Peyer's patch (tissue), 4 donors: ENCODE measurements at regions not wholly inside any gene's neighbourhood (a gene's known extent, or its start where the extent isn't known, plus 50 kb on each side); places are given as distances from the start of the nearest gene placed in this dataset.

ENCODE experiments used
- DNase-seq, 3 donors: peaks; one replicate each; pipeline ENCODE4 v3.0.0-alpha.2; 2017 to 2019
- H3K27ac ChIP-seq, 4 donors: fragments of 200-600 bp; sonication (generic); one replicate each; pipeline ENCODE4 v1.5.1; 2016 to 2019
- H3K27me3 ChIP-seq, 2 donors: fragments of 200-600 bp; sonication (generic); one replicate each; pipeline ENCODE4 v1.5.1; 2019
- H3K36me3 ChIP-seq, 3 donors: fragments of 200-600 bp; sonication (generic); one replicate each; pipeline ENCODE4 v1.5.1; 2016 to 2019
- H3K4me1 ChIP-seq, 4 donors: fragments of 200-600 bp; sonication (generic); one replicate each; pipeline ENCODE4 v1.5.1; 2016 to 2019
- H3K4me3 ChIP-seq, 4 donors: fragments of 200-600 bp; sonication (generic); 1 replicate in 3 of 4; 2 replicates in 1 of 4; pipeline ENCODE4 v1.5.1; 2016 to 2019; ENCODE audit warnings: mild to moderate bottlenecking in 1 of 4
- H3K9me3 ChIP-seq, 4 donors: fragments of 200-600 bp; sonication (generic); one replicate each; pipeline ENCODE4 v1.5.1; 2016 to 2019; ENCODE audit warnings: mild to moderate bottlenecking in 1 of 4
- CTCF ChIP-seq, 6 experiments: fragments of 450-650 bp in 4 of 6; fragments of 200-600 bp in 2 of 6; sonication (generic) in 1 of 6; IDR thresholded peaks; one replicate each; pipeline ENCODE4 v1.5.1; 2017 to 2019; ENCODE audit warnings: antibody characterized with exemption in 6 of 6, mild to moderate bottlenecking in 3 of 6, moderate library complexity in 1 of 6
- POLR2A ChIP-seq, 2 donors: fragments of 450-650 bp; IDR thresholded peaks; one replicate each; pipeline ENCODE4 v1.5.1; 2017; ENCODE audit warnings: antibody characterized with exemption in 2 of 2, mild to moderate bottlenecking in 2 of 2, moderate library complexity in 2 of 2

- H3K4me3 ChIP-seq: no peak overlapping the region
- no peak for DNase-seq
- H3K9me3 ChIP-seq: no peaks in the 10 kb centered on the region
- no peak for TF ChIP-seq POLR2A (IDR thresholded peaks at IDR 0.05)
- no peak for TF ChIP-seq CTCF (IDR thresholded peaks at IDR 0.05)
- H3K27ac ChIP-seq: no peak overlapping the region
- no peaks in the 10 kb centered on the region for H3K27me3 ChIP-seq
- H3K36me3 ChIP-seq: no peaks in the 10 kb centered on the region
- no peaks in the 10 kb centered on the region for H3K4me1 ChIP-seq
Measured at GRCh38 chr5:3010953-3011763, 259.7 kb upstream of the IRX2 start.

GRCh38 chr5:3010301-3010952 is 258.9 kb upstream of the IRX2 start:
- no peak for DNase-seq
- no peaks in the 10 kb centered on the region for H3K4me1 ChIP-seq
- no peak for TF ChIP-seq CTCF (IDR thresholded peaks at IDR 0.05)
- no peak for TF ChIP-seq POLR2A (IDR thresholded peaks at IDR 0.05)
- no peak overlapping the region for H3K27ac ChIP-seq
- H3K36me3 ChIP-seq: no peaks in the 10 kb centered on the region
- H3K9me3 ChIP-seq: no peaks in the 10 kb centered on the region
- H3K4me3 ChIP-seq: no peak overlapping the region
- H3K27me3 ChIP-seq: no peaks in the 10 kb centered on the region

- Histone ChIP-seq H3K36me3 (no peaks in the 10 kb centered on the region), H3K4me1 (no peaks in the 10 kb centered on the region), H3K27ac (no peak overlapping the region), H3K27me3 (no peaks in the 10 kb centered on the region), H3K9me3 (no peaks in the 10 kb centered on the region), H3K4me3 (no peak overlapping the region)
- no peak for TF ChIP-seq POLR2A (IDR thresholded peaks at IDR 0.05)
- no peak for TF ChIP-seq CTCF (IDR thresholded peaks at IDR 0.05)
- no peak for DNase-seq
Measured at GRCh38 chr5:3009605-3010004, 258.1 kb upstream of the IRX2 start.

- no peak overlapping the region for H3K27ac ChIP-seq
- H3K9me3 ChIP-seq: no peaks in the 10 kb centered on the region
- no peak overlapping the region for H3K4me3 ChIP-seq
- TF ChIP-seq CTCF (IDR thresholded peaks at IDR 0.05): no peak
- no peak for TF ChIP-seq POLR2A (IDR thresholded peaks at IDR 0.05)
- no peak for DNase-seq
- no peaks in the 10 kb centered on the region for H3K27me3 ChIP-seq
- H3K36me3 ChIP-seq: no peaks in the 10 kb centered on the region
- H3K4me1 ChIP-seq: no peaks in the 10 kb centered on the region
Measured at GRCh38 chr5:3007577-3007976, 256.1 kb upstream of the IRX2 start.

- H3K27ac ChIP-seq: no peak overlapping the region
- H3K4me1 ChIP-seq: no peaks in the 10 kb centered on the region
- H3K9me3 ChIP-seq: no peaks in the 10 kb centered on the region
- TF ChIP-seq CTCF (IDR thresholded peaks at IDR 0.05) (no peak), POLR2A (IDR thresholded peaks at IDR 0.05) (no peak)
- no peaks in the 10 kb centered on the region for H3K36me3 ChIP-seq
- H3K27me3 ChIP-seq: no peaks in the 10 kb centered on the region
- no peak for DNase-seq
- H3K4me3 ChIP-seq: no peak overlapping the region
Measured at GRCh38 chr5:3006961-3007551, 255.6 kb upstream of the IRX2 start.
